ENCODE measurements at regions not wholly inside any gene's neighbourhood (a gene's known extent, or its start where the extent isn't known, plus 50 kb on each side); places are given as distances from the start of the nearest gene placed in this dataset.

DNA sequence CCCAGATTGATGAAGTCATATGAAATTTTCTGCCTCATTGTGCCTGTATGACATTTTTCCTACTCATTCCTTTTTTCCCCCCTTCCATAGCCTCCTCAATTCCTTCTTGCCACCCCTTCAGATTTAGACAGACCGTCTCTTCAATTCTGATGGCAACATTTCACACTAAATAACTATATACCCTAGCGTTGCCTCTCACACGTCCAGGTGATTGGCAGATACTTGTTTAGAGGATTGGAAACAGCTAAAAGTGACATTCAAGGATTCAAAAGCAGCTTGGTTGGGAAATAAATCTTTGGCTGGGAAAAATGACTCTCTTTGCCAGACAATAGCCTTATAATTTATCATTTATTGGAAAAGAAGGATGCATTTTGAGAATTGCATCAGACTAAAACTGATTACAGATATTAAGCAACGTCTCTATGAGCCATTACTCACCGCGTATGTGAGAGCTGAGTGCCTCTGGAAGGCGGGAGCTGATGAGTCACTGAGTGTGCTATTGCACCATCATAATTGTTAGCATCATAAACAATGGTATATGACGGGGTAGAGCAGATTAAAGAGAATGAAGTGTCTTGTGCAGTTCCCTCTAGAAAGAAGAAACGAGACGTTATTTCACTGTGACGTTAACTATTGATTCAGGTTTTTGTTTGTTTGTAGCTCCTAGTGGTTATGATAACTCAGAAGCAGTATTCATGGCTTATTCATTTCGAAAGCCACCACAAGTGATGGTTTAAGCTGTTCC is 61.1 kb upstream of the FAM216B start:
- intact Hi-C loops (cut with DNase I; ENCODE audit: low total_unique reads): no loop called here
- 48 to 51% methylated on average over 12 of the region's 12 CpGs for WGBS, 2 donors

DNA sequence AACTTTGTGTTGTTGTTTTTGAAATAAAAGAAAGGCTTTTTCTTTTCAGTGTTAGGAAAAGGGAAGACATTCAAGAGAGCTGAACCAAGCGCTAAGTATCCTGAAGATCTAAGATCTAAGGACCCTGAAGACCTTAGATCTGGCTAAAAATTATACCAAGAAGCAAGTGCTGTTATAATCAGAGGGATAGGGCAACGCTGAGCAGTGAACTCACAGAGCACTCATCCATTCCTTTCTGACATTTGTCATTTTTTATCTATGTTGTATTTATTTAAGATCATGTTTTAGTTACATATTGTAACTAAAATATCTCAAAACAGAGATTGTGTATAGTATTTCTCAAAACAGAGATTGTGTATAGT is 60.5 kb upstream of the FAM216B start:
- TF ChIP-seq POLR2A (IDR thresholded peaks at IDR 0.05): no peak
- TF ChIP-seq, protein P1, sequence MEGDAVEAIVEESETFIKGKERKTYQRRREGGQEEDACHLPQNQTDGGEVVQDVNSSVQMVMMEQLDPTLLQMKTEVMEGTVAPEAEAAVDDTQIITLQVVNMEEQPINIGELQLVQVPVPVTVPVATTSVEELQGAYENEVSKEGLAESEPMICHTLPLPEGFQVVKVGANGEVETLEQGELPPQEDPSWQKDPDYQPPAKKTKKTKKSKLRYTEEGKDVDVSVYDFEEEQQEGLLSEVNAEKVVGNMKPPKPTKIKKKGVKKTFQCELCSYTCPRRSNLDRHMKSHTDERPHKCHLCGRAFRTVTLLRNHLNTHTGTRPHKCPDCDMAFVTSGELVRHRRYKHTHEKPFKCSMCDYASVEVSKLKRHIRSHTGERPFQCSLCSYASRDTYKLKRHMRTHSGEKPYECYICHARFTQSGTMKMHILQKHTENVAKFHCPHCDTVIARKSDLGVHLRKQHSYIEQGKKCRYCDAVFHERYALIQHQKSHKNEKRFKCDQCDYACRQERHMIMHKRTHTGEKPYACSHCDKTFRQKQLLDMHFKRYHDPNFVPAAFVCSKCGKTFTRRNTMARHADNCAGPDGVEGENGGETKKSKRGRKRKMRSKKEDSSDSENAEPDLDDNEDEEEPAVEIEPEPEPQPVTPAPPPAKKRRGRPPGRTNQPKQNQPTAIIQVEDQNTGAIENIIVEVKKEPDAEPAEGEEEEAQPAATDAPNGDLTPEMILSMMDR (IDR thresholded peaks at IDR 0.05): no peak
- intact Hi-C loops (cut with DNase I; ENCODE audit: low total_unique reads): no loop called here
- H3K4me3 ChIP-seq (ENCODE audit: low read depth, poor library complexity, severe bottlenecking): no peak overlapping the region
- WGBS, 2 donors: 75 to 86% methylated on average over 2 of the region's 2 CpGs
- no peak for DNase-seq (ENCODE audit: low spot score in 2 of 2)

More for the DNA sequence above, 61.1 kb upstream of the FAM216B start:
- DNase-seq (ENCODE audit: low spot score in 2 of 2): no peak
- TF ChIP-seq, protein P1 (IDR thresholded peaks at IDR 0.05): no peak
- TF ChIP-seq POLR2A (IDR thresholded peaks at IDR 0.05): no peak
- no peak overlapping the region for H3K4me3 ChIP-seq (ENCODE audit: low read depth, poor library complexity, severe bottlenecking)

DNA sequence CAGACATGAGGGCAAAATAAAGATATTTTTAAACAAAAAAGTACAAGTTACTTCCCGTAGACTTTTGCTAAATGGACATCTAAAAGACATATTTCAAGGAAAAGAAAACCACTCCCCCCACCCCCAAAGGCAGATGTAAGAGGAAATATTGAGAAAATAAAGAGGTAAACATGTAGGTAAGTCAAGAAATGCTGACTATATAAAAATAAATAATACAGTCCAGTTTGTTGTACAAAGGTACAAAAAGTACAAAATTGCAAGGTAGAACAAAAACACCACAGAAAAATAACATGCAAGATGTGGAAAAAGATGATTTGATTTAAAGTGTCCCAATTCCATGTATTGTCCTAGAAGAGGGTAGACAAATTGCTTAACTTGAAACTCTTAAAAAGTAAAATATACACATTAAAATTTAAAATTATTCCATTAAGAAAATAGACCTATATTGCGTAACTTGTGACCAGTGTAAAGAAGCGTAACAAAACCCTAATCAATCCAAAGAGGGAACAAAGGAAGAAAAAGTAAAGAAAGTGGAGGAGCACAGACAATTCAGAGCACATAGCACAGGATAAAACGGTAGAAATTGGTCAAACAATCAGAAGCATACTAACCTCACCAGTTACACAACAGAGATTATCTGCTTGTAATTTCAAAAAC is 58.4 kb upstream of the FAM216B start:
- DNase-seq (ENCODE audit: low spot score in 2 of 2): no peak
- TF ChIP-seq POLR2A (IDR thresholded peaks at IDR 0.05): no peak
- TF ChIP-seq, protein P1 (IDR thresholded peaks at IDR 0.05): no peak
- intact Hi-C loops (cut with DNase I; ENCODE audit: low total_unique reads): no loop called here
- 90 to 95% methylated on average over 4 of the region's 4 CpGs for WGBS, 2 donors
- H3K4me3 ChIP-seq (ENCODE audit: low read depth, poor library complexity, severe bottlenecking): no peak overlapping the region

DNA sequence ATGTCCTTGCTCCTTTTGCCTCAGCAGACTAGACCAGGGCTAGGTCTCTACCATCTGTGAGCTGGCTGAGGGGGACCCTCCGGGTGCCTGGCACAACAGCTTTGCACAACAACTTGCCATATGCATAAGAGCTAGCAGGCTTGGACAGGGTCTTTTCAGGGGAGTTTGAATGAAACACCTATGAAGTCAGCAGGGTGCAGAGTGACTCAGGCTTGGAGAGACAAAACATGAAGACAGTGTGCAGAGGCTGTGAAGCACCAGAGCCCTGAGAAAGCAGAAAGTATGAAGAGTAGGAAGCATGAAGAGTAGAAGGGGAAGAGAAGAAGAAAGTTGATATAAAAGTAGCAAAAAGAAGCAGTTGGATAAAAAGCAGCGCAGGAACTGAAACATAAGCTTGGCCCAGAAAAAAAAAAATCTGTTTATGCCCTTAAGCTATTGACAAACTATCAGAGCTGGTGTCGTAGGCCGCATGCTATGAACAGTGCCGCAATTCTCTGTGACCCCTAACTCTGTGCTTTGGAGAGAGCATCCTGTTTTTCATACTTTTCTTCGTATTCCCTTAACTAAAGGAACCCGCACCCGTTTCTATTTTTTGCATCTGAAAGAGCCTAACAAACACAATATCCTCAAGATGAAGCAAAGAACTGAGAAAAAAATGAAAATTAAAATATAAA is 52.7 kb upstream of the FAM216B start:
- DNase-seq (ENCODE audit: low spot score in 2 of 2): no peak
- intact Hi-C loops (cut with DNase I; ENCODE audit: low total_unique reads): no loop called here
- TF ChIP-seq POLR2A (IDR thresholded peaks at IDR 0.05): no peak
- TF ChIP-seq, protein P1 (IDR thresholded peaks at IDR 0.05): no peak
- H3K4me3 ChIP-seq (ENCODE audit: low read depth, poor library complexity, severe bottlenecking): no peak overlapping the region
- 46 to 48% methylated on average over 8 of the region's 8 CpGs for WGBS, 2 donors

DNA sequence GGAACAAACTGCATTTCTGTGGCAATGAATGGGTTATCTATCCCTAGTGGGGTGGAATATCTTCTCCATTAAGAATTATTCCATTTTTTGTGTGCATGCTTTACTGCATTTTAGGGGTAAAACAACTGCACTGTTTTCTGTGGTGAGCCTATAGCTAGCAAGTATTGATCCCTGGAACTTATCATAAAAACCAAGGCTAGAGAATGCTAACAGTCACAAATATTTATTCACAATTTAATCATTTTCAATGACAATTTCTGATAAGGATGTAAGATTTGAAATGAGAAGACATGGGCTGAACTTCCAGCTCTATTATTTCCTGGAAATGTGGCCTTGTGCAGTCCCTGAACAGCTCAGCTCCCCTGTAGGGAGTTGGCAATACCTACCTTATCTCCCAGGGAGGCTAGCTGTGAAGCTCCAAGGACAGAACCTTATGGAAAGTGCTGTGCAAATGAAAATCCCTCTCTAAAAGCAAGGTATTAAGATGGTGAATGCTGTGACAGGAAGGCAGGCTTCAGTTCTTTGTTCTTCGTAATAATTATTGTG is 51.5 kb upstream of the FAM216B start:
- 93 to 94% methylated on average over 1 of the region's 1 CpG for WGBS, 2 donors
- no peak for DNase-seq (ENCODE audit: low spot score in 2 of 2)
- intact Hi-C loops (cut with DNase I; ENCODE audit: low total_unique reads): no loop called here
- H3K4me3 ChIP-seq (ENCODE audit: low read depth, poor library complexity, severe bottlenecking): no peak overlapping the region
- no peak for TF ChIP-seq POLR2A (IDR thresholded peaks at IDR 0.05)
- TF ChIP-seq, protein P1 (IDR thresholded peaks at IDR 0.05): no peak

Data from lower leg skin (tissue), 4 donors.